H9 (cell line): ENCODE measurements at regions not wholly inside any gene's neighbourhood (a gene's known extent, or its start where the extent isn't known, plus 50 kb on each side); places are given as distances from the start of the nearest gene placed in this dataset.

Experiments used
- DNase-seq: peaks from one replicate; pipeline ENCODE4 v3.0.0-alpha.2; 2017
- H2AFZ ChIP-seq: one replicate; pipeline ENCODE4 v1.6.1; 2013; ENCODE audit warnings: mild to moderate bottlenecking, low read length, control low read depth, moderate library complexity
- H2AK5ac ChIP-seq: 2 replicates; pipeline ENCODE4 v1.6.1; 2013; ENCODE audit warnings: low read length, control low read depth, mixed read lengths; ENCODE audit not compliant: insufficient read length
- H2BK120ac ChIP-seq: one replicate; pipeline ENCODE4 v1.6.1; 2013; ENCODE audit warnings: low read depth, mild to moderate bottlenecking, low read length, control low read depth, inconsistent platforms; ENCODE audit not compliant: poor library complexity, severe bottlenecking
- H2BK12ac ChIP-seq: 2 replicates; pipeline ENCODE4 v1.6.1; 2013; ENCODE audit warnings: low read length, control low read depth, mixed read lengths, low read depth; ENCODE audit not compliant: insufficient read length
- H2BK15ac ChIP-seq: 2 replicates; pipeline ENCODE4 v1.6.1; 2013; ENCODE audit warnings: low read depth, low read length, control low read depth
- H2BK20ac ChIP-seq: one replicate; pipeline ENCODE4 v1.6.1; 2013; ENCODE audit warnings: low read depth, mild to moderate bottlenecking, low read length, control low read depth, inconsistent platforms; ENCODE audit not compliant: poor library complexity, severe bottlenecking
- H2BK5ac ChIP-seq: 2 replicates; pipeline ENCODE4 v1.6.1; 2013; ENCODE audit warnings: low read length, control low read depth, mixed read lengths; ENCODE audit not compliant: insufficient read length
- H3K14ac ChIP-seq: 2 replicates; pipeline ENCODE4 v1.6.1; 2013; ENCODE audit warnings: low read length, control low read depth; ENCODE audit not compliant: insufficient read depth
- H3K18ac ChIP-seq: 2 replicates; pipeline ENCODE4 v1.6.1; 2013; ENCODE audit warnings: low read depth, mild to moderate bottlenecking, mixed read lengths, low read length, control low read depth; ENCODE audit not compliant: insufficient read length
- H3K23ac ChIP-seq: 2 replicates; pipeline ENCODE4 v1.6.1; 2013; ENCODE audit warnings: low read length, control low read depth, mixed read lengths, low read depth; ENCODE audit not compliant: insufficient read length
- H3K23me2 ChIP-seq: 2 replicates; pipeline ENCODE4 v1.6.1; 2013; ENCODE audit warnings: low read depth, mild to moderate bottlenecking, mixed read lengths, low read length, control low read depth; ENCODE audit not compliant: insufficient read length, poor library complexity, severe bottlenecking
- H3K27ac ChIP-seq: 2 replicates; pipeline ENCODE4 v1.5.1; 2013; ENCODE audit warnings: low read length, control low read depth, mixed read lengths, low read depth; ENCODE audit not compliant: insufficient read length
- H3K27me3 ChIP-seq: 2 replicates; pipeline ENCODE4 v1.6.1; 2013; ENCODE audit warnings: low read length, control low read depth, inconsistent platforms; ENCODE audit not compliant: insufficient read depth
- H3K4ac ChIP-seq: 2 replicates; pipeline ENCODE4 v1.6.1; 2013; ENCODE audit warnings: low read depth, mild to moderate bottlenecking, control low read depth, inconsistent platforms, low read length, moderate library complexity
- H3K4me1 ChIP-seq: 2 replicates; pipeline ENCODE4 v1.6.1; 2013; ENCODE audit warnings: low read length, control low read depth, inconsistent platforms; ENCODE audit not compliant: insufficient read depth
- H3K4me2 ChIP-seq: 2 replicates; pipeline ENCODE4 v1.6.1; 2013; ENCODE audit warnings: low read length, control low read depth, mixed read lengths; ENCODE audit not compliant: insufficient read length, insufficient read depth
- H3K56ac ChIP-seq: 2 replicates; pipeline ENCODE4 v1.6.1; 2013; ENCODE audit warnings: low read depth, mild to moderate bottlenecking, mixed read lengths, low read length, control low read depth; ENCODE audit not compliant: insufficient read length
- H3K79me1 ChIP-seq: 2 replicates; pipeline ENCODE4 v1.6.1; 2013; ENCODE audit warnings: low read depth, mild to moderate bottlenecking, moderate library complexity, low read length, control low read depth, inconsistent platforms; ENCODE audit not compliant: insufficient read depth, poor library complexity, severe bottlenecking
- H3K79me2 ChIP-seq: 2 replicates; pipeline ENCODE4 v1.6.1; 2013; ENCODE audit warnings: low read length, control low read depth, inconsistent platforms; ENCODE audit not compliant: insufficient read depth
- H3K9ac ChIP-seq: 2 replicates; pipeline ENCODE4 v1.6.1; 2013; ENCODE audit warnings: low read length, control low read depth, mixed read lengths; ENCODE audit not compliant: insufficient read length; ENCODE audit errors: extremely low read depth
- H3K9me3 ChIP-seq: one replicate; pipeline ENCODE4 v1.6.1; 2013; ENCODE audit warnings: low read depth, low read length, inconsistent platforms; ENCODE audit not compliant: control insufficient read depth
- H3T11ph ChIP-seq: one replicate; pipeline ENCODE4 v1.6.1; 2013; ENCODE audit warnings: mild to moderate bottlenecking, low read length, control low read depth, inconsistent platforms
- H4K20me1 ChIP-seq: one replicate; pipeline ENCODE4 v1.6.1; 2013; ENCODE audit not compliant: control insufficient read depth, insufficient read length, insufficient read depth
- H4K5ac ChIP-seq: 2 replicates; pipeline ENCODE4 v1.6.1; 2013; ENCODE audit warnings: low read depth, mild to moderate bottlenecking, mixed read lengths, low read length, control low read depth; ENCODE audit not compliant: insufficient read length
- H4K8ac ChIP-seq: replicated peaks from 2 replicates; pipeline ENCODE4 v1.6.1; 2013; ENCODE audit warnings: low read length, control low read depth, mixed read lengths, low read depth; ENCODE audit not compliant: insufficient read length
- H4K91ac ChIP-seq: 2 replicates; pipeline ENCODE4 v1.6.1; 2013; ENCODE audit warnings: low read depth, mild to moderate bottlenecking, moderate library complexity, mixed read lengths, low read length, control low read depth; ENCODE audit not compliant: insufficient read length
- H3K27ac Mint-ChIP-seq, 3 experiments: 2 replicates in 2 of 3; 3 replicates in 1 of 3; pipeline ENCODE4 v1.8.0; 2020 to 2021; ENCODE audit warnings: mixed read lengths in 3 of 3, mild to moderate bottlenecking in 1 of 3, moderate library complexity in 1 of 3
- H3K27me3 Mint-ChIP-seq: 2 replicates; pipeline ENCODE4 v1.8.0; 2021; ENCODE audit warnings: low read depth, mild to moderate bottlenecking, moderate library complexity, mixed read lengths
- H3K36me3 Mint-ChIP-seq, 3 experiments: 2 replicates in 2 of 3; 3 replicates in 1 of 3; pipeline ENCODE4 v1.8.0; 2020 to 2021; ENCODE audit warnings: low read depth in 3 of 3, mixed read lengths in 3 of 3; ENCODE audit not compliant: insufficient read depth in 1 of 3
- H3K4me1 Mint-ChIP-seq, 2 experiments: 2 replicates each; pipeline ENCODE4 v1.8.0; 2020; ENCODE audit warnings: mixed read lengths in 2 of 2
- H3K4me3 Mint-ChIP-seq, 2 experiments: 2 replicates in 1 of 2; 3 replicates in 1 of 2; pipeline ENCODE4 v1.8.0; 2020 to 2021; ENCODE audit warnings: mild to moderate bottlenecking in 2 of 2, mixed read lengths in 2 of 2, moderate library complexity in 1 of 2
- H3K9me3 Mint-ChIP-seq, 2 experiments: 2 replicates in 1 of 2; 3 replicates in 1 of 2; pipeline ENCODE4 v1.8.0; 2020; ENCODE audit warnings: mild to moderate bottlenecking in 2 of 2, mixed read lengths in 2 of 2, moderate library complexity in 1 of 2
- CTCF ChIP-seq: fragments of 200-600 bp; sonication (generic); conservative IDR thresholded peaks from 3 replicates; pipeline ENCODE4 v1.8.0; 2021; ENCODE audit warnings: antibody characterized with exemption, mild to moderate bottlenecking
- WGBS: extraction: QIAGEN DNeasy Blood & Tissue Kit; methylation state at CpG from one replicate; pipeline ENCODE4 v1.1.7; 2013; ENCODE audit warnings: missing lambda C conversion rate, low lambda C conversion rate, mixed read lengths; ENCODE audit not compliant: insufficient read length; ENCODE audit errors: extremely low coverage; 5-methylcytosine and 5-hydroxymethylcytosine counted together

- DNase-seq, result peak; percentile 71
- Histone ChIP-seq H2AK5ac (no peak overlapping the region), H3K56ac (no peak overlapping the region), H4K5ac (no peak overlapping the region), H3K23ac (no peak overlapping the region), H3K4ac (no peak overlapping the region), H2BK20ac (no peak overlapping the region), H2BK15ac (no peak overlapping the region), H2BK120ac (no peak overlapping the region), H4K20me1 (no peaks in the 10 kb centered on the region), H2BK5ac (no peak overlapping the region), H3K9me3 (no peaks in the 10 kb centered on the region), H3T11ph (no peak overlapping the region), H2BK12ac (no peak overlapping the region), H3K14ac (no peak overlapping the region), H3K9ac (no peak overlapping the region), H3K27me3 (no peaks in the 10 kb centered on the region), H3K27ac (no peak overlapping the region), H4K91ac (no peak overlapping the region), H4K8ac (no peak overlapping the region), H2AFZ (no peak overlapping the region), H3K4me1 (no peaks in the 10 kb centered on the region), H3K79me2 (no peaks in the 10 kb centered on the region), H3K79me1 (no peaks in the 10 kb centered on the region), H3K23me2 (peaks cover 5% of the 10 kb centered on the region), H3K18ac (no peak overlapping the region), H3K4me2 (no peak overlapping the region)
- TF ChIP-seq CTCF, result no peak
- Mint-ChIP-seq H3K36me3 (peaks cover 0 to 2% (median 0%) of the 10 kb centered on the region in 3 experiments; a peak in 1 of 7 replicates), H3K27me3 (peaks cover 35% of the 10 kb centered on the region), H3K4me1 (peaks cover 30 to 42% of the 10 kb centered on the region in 2 experiments), H3K4me3 (peak overlapping the region in 1 of 2 experiments; percentile 14; a peak in 1 of 5 replicates), H3K27ac (no peak overlapping the region), H3K9me3 (no peaks in the 10 kb centered on the region; a peak in 2 of 5 replicates)
- WGBS, result no CpG with 5 or more reads among the region's 9 CpGs
These were observed 202.9 kb upstream of the IER5L start for GRCh38 chr9:129380961-129381401.
